ENCODE measurements at regions not wholly inside any gene's neighbourhood (a gene's known extent, or its start where the extent isn't known, plus 50 kb on each side); places are given as distances from the start of the nearest gene placed in this dataset.

DNA sequence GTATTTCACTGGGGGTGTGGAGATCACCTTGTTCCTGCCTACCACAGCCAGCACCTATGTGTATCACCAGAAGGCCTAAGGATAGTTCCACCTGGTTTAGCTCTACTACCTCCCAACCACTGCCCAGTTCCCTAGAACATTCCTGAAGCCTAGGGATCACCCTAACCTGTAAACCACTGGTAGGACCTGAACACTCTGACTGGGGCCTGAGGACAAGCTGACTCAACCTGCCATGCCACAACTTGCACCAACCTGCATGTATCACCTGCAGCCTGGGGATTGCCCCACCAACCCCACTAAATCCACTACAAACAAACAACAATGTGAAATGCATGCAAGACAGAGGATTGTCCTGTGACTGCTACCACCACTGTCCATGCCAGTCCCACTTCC lies 128.1 kb downstream of the KIF2B start (continued):
- TF ChIP-seq, protein P1, sequence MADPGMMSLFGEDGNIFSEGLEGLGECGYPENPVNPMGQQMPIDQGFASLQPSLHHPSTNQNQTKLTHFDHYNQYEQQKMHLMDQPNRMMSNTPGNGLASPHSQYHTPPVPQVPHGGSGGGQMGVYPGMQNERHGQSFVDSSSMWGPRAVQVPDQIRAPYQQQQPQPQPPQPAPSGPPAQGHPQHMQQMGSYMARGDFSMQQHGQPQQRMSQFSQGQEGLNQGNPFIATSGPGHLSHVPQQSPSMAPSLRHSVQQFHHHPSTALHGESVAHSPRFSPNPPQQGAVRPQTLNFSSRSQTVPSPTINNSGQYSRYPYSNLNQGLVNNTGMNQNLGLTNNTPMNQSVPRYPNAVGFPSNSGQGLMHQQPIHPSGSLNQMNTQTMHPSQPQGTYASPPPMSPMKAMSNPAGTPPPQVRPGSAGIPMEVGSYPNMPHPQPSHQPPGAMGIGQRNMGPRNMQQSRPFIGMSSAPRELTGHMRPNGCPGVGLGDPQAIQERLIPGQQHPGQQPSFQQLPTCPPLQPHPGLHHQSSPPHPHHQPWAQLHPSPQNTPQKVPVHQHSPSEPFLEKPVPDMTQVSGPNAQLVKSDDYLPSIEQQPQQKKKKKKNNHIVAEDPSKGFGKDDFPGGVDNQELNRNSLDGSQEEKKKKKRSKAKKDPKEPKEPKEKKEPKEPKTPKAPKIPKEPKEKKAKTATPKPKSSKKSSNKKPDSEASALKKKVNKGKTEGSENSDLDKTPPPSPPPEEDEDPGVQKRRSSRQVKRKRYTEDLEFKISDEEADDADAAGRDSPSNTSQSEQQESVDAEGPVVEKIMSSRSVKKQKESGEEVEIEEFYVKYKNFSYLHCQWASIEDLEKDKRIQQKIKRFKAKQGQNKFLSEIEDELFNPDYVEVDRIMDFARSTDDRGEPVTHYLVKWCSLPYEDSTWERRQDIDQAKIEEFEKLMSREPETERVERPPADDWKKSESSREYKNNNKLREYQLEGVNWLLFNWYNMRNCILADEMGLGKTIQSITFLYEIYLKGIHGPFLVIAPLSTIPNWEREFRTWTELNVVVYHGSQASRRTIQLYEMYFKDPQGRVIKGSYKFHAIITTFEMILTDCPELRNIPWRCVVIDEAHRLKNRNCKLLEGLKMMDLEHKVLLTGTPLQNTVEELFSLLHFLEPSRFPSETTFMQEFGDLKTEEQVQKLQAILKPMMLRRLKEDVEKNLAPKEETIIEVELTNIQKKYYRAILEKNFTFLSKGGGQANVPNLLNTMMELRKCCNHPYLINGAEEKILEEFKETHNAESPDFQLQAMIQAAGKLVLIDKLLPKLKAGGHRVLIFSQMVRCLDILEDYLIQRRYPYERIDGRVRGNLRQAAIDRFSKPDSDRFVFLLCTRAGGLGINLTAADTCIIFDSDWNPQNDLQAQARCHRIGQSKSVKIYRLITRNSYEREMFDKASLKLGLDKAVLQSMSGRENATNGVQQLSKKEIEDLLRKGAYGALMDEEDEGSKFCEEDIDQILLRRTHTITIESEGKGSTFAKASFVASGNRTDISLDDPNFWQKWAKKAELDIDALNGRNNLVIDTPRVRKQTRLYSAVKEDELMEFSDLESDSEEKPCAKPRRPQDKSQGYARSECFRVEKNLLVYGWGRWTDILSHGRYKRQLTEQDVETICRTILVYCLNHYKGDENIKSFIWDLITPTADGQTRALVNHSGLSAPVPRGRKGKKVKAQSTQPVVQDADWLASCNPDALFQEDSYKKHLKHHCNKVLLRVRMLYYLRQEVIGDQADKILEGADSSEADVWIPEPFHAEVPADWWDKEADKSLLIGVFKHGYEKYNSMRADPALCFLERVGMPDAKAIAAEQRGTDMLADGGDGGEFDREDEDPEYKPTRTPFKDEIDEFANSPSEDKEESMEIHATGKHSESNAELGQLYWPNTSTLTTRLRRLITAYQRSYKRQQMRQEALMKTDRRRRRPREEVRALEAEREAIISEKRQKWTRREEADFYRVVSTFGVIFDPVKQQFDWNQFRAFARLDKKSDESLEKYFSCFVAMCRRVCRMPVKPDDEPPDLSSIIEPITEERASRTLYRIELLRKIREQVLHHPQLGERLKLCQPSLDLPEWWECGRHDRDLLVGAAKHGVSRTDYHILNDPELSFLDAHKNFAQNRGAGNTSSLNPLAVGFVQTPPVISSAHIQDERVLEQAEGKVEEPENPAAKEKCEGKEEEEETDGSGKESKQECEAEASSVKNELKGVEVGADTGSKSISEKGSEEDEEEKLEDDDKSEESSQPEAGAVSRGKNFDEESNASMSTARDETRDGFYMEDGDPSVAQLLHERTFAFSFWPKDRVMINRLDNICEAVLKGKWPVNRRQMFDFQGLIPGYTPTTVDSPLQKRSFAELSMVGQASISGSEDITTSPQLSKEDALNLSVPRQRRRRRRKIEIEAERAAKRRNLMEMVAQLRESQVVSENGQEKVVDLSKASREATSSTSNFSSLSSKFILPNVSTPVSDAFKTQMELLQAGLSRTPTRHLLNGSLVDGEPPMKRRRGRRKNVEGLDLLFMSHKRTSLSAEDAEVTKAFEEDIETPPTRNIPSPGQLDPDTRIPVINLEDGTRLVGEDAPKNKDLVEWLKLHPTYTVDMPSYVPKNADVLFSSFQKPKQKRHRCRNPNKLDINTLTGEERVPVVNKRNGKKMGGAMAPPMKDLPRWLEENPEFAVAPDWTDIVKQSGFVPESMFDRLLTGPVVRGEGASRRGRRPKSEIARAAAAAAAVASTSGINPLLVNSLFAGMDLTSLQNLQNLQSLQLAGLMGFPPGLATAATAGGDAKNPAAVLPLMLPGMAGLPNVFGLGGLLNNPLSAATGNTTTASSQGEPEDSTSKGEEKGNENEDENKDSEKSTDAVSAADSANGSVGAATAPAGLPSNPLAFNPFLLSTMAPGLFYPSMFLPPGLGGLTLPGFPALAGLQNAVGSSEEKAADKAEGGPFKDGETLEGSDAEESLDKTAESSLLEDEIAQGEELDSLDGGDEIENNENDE (IDR thresholded peaks at IDR 0.05; ENCODE audit: insufficient replicate concordance, low read length): no peak
